CD4-positive, alpha-beta T cell treated with Interleukin-10 for 1 hour (primary cell): ENCODE measurements at regions not wholly inside any gene's neighbourhood (a gene's known extent, or its start where the extent isn't known, plus 50 kb on each side); places are given as distances from the start of the nearest gene placed in this dataset.
"Not testable (repeated sequence)": the region's sequence is repeated elsewhere in the genome, so short reads cannot be mapped to it uniquely, and the experiment has no call there.

Source experiments
- DNase-seq: peaks from one replicate; pipeline ENCODE4 v3.0.0-alpha.2; 2020

DNA sequence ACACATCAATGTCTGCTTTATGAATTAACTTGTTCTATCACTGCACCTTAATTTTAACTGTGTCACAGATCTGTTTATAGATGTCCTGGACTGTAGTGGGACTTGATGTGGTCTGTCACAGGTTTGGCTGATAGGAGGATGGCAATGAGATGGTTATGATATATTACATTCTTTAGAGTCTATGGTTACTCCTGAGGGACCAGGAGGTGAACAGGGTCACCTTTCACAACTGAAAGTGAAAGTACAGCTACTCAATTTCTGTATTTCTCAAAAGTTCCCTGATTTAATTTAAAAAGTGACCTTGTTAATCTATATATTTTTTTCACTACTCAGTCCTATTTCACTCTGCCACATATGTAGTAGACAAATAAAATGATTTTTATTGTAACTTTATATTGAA is 1284.1 kb upstream of the GYPC start:
- DNase-seq = no peak

DNA sequence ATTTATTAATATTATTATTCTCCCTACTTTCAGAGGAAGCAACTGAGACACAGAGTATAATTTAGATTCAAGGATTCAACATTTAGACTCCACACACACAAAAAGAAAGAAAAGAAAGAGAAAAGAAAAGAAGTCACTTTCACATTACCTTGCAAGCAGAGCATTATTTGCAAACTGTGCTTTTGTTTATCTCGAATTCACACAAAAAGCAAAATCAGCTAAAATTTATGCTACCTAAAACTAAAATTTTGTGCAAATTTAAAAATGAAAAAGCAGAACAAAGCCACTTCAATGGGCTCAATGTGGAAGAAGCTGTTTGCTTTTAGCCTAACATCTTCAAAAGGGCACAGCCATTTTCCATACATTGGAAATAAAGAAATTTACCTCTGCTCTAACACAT is 1282.7 kb upstream of the GYPC start:
- no peak for DNase-seq

DNA sequence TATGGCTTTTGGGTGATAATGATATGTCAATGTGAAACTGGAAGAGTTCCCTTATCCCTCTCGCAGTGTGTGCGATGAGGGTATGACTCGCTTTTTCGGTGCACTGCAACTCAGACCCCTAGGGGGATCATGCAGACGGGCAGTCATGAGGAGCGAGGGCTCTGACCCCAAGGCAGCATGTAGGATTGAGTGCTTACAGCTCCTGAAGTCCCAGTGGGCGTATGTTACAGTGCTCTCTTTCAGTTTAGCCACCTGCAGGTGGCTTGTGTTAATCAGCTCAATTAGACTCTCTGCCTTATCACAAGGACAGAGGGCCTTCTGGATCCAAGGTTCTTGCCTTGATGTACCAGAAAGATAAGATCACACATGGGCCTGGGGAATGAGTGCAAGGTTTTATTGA is 1269.9 kb upstream of the GYPC start:
- DNase-seq = no peak

DNA sequence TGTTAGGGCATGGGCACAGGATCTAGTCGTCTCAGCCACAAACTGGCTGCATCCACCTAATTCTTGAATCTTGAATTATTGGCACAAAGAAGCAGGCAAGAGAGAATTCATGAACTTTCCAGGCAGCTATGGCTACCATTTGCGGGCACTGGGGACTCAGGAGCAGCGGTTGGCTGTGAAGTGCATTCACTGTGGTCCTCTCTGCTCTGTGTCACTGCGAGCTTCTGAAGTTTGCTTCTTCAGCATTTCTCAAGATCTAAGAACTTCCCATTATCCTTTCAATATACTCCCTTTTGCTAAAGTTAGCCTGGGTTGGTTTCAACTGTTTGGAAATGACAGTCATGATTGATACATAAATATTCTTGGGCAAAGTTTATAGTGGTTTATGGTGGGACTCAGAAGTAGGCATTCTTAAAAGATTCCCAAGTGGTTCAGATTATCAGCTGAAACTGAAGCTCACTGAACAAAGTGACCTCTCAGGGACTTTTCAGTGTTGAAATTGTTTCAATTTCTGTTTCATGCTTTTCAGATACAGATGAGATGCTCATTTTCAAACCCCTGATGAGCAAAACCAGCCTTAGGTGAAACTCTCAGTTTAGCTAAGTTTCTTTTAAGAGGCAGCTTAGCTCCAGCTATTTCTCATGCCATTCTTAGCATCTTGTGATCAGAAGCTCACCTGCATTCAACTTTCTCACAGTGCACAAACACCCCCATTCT is 1258.3 kb upstream of the GYPC start:
- DNase-seq = no peak

DNA sequence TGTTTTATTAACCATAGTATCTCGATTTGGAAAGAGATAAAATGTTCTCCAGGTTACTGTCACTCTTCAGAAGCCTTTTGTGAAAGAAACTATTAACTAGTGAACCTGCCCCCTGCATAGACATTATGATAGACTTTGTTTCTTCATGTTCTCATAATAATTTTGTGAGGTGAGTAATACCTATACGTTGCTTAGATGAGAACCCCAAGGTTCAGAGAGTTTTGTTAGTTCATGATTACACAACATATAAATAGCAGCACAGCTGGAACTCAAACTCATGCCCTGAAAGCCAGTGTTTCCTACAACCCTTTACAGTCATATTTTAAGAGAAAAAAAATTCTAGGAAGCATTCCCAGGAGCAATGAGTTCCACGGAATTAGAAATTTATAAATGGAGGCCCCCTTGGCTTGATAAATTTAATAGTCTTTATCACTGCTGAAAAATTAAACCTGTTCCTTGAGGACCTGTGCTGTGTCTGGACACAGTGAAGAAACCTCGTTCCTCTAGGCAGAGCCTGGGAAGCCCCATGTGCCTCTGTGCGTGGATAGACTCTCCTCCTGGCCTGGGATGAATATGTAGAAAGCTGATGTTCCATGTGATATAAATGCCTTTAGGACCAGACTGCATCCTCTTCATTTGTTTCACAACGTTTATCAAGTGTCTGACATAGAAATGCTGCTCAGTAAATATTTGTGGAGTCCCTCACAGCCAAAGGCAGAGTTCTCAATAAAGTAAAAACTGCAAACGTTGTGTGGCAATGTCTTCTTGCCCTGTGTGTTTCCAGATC is 1257.0 kb upstream of the GYPC start:
- no peak for DNase-seq

DNA sequence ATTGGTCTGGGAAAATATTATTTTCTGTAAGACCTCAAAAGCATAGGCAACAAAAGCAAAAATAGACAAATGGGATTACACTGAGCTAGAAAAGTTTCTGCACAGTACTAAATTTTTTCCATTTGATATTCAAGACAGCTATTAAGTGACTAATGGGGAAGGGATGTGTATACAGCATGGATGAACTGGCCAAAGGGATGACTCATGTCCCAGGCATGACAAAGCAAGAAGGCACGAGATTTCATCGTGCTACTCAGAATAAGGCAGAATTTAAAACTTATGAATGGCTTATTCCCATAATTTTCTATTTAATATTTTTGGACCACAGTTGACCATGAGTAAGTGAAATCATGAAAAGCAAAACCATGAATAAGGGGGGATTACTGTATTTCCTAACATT is 1250.1 kb upstream of the GYPC start:
- DNase-seq = no peak

DNA sequence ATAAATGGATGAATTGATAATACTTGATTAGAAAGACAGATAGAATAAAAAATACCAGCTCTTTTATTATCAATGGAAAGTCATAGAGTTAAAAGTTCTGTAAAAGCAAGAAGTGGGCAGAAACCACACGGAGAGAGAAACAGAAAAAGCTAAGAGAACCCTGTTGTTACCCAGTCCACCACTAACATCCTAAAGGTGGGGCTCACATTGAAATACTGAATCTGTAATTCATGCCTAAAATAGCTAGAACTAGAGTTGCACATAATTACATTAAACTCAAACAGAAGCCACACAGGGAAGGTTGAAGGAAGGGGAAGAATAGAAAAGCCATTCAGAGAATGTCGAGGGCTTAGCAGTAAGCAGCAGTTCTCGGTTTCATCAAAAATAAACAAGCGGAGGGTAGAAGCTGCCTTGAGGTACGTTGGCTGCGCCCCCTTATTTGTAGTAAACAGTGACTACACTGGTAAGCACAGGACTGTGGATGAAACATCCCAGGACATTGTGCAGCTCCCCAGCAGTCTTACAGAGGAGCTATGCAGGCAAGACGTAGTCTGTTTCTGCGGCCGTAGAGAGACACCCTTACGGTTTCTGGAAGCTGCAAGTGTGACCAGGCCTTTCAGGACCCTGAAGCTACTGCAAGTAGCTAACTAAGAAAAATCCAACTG is 1247.0 kb upstream of the GYPC start:
- DNase-seq = no peak

DNA sequence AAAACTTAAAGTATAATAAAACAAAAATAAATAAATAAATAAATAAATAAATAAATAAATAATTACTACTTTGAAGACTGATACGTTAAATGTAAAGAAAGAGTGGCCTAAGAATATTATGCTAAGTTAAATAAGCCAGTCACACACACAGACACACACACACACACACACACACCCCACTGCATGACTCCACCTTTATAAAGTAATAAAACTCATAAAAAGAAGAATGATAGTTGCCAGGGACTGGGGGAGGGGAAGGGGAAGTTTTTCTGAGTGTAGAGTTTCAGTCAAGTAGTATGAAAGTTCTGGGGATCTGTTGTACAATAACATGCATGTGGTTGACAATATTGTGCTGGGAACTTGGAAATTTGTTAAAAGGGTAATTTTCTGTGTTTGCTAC is 1237.5 kb upstream of the GYPC start:
- DNase-seq = no peak

DNA sequence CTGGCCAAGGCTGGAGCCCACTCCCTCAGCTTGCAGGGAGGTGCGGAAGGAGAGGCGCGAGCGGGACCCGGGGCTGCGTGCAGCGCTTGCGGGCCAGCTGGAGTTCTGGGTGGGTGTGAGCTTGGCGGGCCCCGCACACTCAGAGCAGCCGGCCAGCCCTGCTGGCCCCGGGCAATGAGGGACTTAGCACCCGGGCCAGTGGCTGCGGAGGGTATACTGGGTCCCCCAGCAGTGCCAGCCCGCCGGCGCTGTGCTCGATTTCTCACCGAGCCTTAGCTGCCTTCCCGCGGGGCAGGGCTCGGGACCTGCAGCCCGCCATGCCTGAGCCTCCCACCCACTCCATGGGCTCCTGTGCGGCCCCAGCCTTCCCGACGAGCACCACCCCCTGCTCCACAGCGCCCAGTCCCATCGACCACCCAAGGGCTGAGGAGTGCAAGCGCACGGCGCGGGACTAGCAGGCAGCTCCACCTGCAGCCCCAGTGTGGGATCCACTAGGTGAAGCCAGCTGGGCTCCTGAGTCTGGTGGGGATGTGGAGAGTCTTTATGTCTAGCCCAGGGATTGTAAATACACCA is 1233.7 kb upstream of the GYPC start:
- DNase-seq = not testable (repeated sequence)

DNA sequence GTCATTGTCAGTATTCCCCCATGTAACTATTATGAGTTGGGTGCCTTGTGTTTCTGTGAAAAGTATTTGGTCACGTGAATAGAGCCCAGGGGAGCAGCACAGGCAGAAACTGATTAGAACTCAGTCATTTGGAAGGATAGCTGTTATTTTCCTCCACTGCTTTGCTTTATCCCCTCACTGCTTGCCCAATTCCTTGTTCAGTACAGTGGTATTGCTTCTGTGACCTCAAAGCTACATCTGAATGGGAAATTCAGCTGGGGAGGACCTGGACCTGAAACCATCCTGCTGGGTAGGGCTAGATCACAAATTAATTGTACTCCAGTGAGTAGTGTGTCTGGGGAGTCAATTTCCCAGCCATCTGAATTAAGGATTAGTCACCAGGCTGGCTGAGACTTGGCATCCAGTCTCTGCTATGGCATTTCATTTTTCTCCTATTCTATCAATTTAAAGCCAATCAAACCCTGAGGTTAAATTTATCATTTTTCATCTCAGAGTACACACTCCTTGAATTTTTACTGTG is 1231.6 kb upstream of the GYPC start:
- no peak for DNase-seq

DNA sequence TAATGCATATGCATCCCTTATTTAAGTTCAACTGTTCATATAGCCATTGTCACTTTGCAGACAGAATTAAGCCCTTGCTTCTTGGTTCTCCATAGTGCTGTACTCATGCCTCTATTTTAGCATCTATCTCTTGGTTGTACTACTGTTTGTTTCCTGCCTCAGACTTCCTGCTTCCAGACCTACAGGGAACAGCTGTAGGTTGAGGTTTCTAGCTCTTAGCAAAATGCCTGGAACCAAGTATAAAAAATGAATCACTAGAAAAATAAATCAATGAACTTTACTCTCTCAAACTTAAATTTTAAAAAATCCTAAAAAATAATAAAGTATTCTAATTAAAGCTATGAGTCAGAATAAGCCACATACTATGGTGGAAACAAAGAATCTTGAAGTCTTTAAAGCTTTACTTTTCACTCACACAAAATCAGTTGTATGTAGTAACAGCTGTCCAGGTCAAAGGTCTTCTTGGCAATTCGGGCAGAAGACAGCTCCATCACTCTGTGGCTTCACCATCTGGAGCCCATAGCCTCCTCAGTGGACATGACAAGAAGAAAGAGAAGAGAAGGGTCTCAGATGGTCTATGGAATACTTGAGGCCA is 1228.1 kb upstream of the GYPC start:
- no peak for DNase-seq

DNA sequence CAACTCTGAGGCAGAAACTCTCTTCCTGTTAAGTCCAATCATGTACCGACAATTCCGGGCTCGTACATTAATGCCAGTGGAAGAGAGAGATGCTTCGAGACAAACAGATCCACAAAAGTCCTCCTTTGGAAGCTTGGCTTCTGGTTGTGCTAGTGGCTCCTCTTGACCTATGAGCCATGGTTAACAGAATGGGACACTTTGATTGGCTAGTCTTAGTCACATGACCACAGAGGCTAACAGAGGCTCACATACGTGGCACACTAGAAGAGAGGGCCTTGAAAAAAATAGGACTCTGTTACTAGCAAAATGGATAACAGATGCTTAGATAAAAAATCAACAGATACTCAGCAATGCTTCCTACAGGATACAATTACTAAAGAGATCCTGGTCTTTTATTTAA is 1211.9 kb upstream of the GYPC start:
- DNase-seq = no peak

DNA sequence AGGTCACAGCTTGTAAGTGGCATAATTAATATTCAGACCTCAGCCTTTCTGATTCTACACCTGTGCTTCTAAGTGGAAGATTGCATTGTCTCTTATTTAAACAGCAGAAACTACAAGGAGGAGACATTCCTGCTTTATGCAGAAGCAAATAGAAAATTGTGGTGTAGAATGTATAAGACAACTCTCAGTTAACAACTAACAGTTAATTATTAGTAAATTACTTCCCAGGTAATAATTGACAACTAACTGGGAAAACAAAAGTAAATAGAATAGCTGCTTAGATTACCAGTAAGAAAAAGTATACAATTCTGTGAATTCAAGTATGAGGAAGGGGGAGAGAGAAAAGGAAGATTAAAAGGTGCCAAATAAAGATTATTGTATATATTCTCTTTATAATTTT is 1210.5 kb upstream of the GYPC start:
- no peak for DNase-seq

DNA sequence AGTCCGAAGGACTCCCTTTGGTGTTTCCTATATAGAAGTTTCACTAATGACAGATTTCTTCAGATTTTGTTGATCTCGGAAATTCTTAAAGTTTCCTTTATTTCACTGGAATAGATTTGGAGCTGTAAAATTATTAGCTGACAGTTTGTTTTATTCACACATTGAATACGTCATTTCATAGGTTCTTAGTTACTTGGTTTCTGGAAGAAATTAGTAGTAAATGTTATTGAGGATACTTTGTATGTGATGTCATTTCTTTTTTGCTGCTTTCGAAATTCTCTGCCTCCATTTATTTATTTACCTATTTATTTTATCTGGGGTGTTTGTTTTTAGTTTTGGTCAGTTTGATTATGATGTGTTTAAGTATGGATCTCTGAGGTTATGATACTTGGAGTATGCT is 1205.9 kb upstream of the GYPC start:
- DNase-seq = no peak

DNA sequence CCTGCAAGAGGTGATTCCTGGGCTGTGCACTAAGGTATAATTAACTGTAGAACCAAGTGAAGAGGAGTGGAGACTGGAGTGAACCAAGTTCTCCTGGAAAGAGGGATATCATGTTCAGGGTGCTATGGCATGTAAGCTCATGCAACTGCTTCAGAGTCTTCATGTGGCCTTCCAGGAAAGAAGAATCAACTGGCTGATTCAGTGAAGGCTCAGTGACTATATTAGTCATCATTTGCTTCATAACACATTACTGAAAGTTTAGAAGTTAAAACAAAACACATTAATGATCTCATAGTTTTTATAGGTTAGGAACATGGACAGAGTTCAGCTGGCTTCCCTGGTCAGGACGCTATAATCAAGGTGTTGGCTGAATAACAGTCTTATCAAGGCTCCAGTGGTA is 1200.8 kb upstream of the GYPC start:
- DNase-seq = no peak

DNA sequence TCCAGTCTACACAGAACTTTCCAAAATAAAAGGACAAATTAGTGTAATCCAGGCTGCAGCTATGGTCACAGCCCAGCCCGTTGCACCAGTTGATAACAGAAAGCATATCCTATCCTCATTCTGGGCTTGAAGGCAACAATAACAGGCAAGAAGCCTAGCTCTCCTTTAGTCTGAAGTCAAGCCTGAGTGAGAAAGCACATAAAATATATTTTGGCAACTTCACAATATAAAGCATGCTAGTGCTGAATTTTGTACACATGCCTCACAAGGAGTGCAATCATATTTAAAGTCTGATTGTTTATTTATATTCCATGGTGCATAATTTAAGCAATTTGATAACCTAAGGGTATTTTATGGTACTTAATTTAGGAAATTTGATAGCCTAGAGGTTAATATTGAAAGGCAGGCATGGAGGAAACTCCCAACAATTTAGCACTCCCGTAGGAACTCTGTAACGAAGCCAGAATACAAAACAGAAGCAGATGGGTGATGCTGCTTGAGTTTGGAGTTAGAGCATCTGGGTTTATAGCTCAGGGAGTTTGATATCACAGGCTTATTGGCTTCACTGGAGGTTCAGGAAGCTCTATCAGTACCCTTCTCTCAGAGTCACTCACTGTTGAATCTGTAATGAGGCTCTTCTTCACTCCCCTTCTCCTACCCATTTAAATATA is 1199.1 kb upstream of the GYPC start:
- no peak for DNase-seq

DNA sequence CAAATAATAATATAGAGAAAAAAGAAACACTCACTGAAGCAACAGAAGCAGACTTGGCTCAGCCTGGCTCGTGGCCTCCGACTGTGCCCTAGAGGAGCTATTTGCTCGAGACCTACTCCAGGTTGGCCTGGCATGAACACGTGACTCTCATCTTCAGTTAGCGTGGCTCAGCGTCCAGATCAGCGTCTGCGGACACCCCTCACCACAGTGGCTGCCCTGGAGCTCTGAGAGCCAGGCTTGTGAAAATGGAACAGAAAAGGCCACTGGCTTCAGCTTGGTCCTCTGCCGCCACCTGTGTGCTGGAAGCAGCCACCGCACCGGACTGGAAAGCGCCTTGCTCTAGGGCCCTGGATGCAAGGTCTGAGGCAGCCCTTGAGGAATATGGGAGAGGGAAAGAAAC is 1184.0 kb upstream of the GYPC start:
- no peak for DNase-seq

DNA sequence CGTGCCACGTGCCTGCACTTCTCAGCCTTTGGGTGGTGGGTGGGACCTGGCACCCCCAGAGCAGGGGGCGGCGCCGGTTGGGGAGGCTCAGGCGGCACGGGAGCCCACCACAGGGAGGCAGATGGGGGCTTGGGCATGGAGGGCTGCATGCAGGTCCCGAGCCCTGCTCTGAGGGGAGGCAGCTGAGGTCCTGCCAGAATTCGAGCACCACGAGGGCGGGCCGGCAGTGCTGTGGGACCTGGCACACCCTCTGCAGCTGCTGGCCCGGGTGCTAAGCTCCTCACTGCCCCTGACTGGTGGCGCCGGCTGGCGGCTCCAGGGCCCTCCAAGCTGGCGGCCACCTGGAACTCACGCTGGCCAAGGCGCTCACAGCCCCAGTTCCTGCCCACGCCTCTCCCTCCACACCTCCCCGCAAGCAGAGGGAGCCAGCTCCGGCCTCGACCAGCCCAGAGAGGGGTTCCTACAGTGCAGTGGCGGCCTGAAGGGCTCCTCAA is 1176.8 kb upstream of the GYPC start:
- no peak for DNase-seq

DNA sequence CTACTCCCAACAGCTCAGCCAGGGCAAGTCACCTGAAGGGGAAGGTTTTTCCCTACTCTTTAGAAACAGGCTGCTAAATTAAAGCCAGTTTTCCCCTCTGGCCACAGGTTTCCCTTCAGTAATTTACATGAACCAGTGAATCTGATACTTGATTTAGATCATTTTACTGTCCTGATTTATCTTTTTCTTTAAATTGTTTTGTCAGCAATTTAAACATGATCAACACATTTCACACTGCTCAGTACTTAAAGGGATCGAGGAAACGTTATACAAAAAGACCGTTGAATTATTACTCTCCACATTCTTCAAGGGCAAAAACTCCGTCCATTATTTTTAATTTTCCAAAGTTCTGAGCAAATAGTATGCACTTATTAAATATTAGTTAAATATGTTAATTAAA is 1165.7 kb upstream of the GYPC start:
- no peak for DNase-seq

DNA sequence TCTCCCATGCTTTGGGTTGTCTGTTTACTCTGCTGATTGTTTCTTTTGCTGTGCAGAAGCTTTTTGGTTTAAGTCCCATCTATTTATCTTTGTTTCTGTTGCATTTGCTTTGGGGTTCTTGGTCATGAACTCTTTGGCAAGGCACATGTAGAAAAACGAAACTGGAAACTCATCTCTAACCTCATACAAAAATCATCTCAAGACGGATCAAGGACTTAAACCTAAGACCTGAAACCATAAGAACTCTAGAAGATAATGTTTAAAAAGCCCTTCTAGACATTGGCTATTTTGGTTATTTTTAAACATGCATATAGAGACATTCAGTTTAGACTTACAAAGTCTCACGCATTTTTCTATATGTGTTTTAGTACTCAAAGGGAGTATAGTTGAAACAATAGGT is 1164.3 kb upstream of the GYPC start:
- DNase-seq = no peak

DNA sequence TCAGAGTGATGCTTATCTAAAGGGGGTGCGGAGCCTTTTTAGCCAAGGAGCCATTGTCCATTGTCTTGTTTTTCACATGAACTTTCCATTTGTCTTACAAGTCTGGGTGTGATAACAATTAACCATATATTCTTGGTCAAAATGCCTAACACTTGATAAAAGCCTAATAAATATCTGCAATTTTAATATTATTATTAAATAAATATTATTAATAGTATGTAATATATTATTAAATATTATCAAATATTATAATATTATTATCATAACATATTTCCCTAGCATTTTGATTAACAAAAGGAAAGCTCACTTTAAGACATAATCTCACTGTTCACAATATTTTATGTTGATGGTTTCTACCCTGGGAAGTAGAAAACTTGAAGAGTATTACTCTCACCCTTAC is 1143.6 kb upstream of the GYPC start:
- DNase-seq = no peak

DNA sequence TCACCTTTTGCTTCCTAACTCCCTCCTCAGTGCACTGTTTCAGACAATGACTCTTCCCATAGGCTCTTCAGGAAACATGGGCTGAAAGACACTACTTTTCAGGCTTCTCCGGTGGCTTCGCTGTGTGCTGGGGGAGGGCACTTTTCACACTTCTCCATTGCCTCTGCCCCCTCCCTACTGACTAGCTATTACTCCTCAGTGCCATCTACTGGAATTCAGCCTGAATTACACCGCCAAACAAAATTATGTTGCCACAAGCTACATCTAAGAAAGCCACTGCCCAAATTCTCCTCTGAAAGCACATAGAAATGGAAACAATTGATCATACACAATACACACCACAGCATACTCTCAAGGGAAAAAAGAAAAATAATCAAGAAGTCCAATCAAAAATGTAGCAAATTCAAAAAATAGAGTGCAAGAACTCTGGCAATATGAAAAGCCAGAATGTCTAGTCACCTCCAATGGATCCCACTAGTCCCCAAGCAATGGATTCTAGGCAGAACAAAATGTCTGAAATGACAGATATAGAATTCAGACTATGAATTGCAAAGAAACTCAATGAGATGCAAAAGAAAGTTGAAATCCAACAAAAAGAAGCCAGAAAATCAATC is 1139.4 kb upstream of the GYPC start:
- no peak for DNase-seq
